ENCODE measurements at regions not wholly inside any gene's neighbourhood (a gene's known extent, or its start where the extent isn't known, plus 50 kb on each side); places are given as distances from the start of the nearest gene placed in this dataset.
"Not testable (repeated sequence)": the region's sequence is repeated elsewhere in the genome, so short reads cannot be mapped to it uniquely, and the experiment has no call there.

DNA sequence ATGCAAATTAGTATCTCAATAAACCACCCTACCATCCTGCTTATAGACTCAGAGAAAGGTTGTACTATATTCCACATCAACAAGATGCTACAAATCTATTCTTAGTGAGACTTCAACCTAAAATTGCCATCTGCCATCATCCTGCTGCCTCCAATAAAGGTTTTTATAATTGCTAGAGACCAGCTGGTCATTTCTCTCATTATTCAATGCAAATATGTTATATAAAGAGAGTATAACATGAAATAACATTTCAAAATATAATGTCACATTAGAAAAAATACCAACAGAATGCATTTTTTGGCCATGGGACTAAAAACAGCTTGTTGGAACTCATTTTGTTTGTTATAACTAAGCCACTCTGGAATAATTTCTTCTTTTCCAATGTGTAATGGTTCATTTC, 247.3 kb downstream of the LRIG3 start:
- no peak for DNase-seq

GRCh38 chr12:58677833-58678232, 242.5 kb downstream of the LRIG3 start:
- DNase-seq, result not testable (repeated sequence)

DNA sequence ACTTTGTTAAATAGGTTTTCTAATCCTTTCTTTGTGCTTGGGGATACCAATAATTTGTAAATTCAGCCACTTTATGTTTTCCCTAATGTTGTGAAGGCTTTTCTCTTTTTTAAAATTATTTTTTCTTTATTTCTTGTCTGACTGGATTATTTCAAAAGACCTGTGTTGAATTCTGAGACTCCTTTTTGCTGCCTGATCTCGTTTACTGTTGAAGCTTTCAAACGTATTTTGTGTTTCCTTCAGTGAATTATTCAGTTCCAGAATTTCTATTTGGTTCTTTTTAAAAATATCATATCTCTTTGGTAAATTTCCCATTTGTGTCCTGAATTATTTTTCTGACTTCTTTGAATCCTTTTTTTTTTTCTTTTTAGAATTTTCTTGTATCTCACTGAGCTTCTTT, 241.6 kb downstream of the LRIG3 start:
- no peak for DNase-seq

- DNase-seq, result no peak
Observed at GRCh38 chr12:58681730-58682129, 238.6 kb downstream of the LRIG3 start.

DNA sequence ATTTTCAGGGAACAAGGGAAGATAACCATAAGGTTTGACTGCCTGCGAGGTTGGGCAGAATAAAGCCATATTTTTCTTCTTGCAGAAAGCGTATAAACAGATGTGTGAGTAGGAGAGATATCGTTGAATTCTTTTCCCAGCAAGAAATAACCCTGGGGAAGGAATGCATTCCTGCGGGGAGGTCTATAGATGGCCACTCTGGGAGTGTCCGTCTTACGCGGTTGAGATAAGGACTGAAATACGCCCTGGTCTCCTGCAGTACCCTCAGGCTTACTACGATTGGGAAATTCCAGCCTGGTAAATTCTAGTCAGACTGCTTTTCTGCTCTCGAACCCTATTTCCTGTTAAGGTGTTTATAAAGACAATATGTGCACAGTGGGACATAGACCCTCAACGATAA, 225.0 kb downstream of the LRIG3 start:
- DNase-seq, result no peak

DNA sequence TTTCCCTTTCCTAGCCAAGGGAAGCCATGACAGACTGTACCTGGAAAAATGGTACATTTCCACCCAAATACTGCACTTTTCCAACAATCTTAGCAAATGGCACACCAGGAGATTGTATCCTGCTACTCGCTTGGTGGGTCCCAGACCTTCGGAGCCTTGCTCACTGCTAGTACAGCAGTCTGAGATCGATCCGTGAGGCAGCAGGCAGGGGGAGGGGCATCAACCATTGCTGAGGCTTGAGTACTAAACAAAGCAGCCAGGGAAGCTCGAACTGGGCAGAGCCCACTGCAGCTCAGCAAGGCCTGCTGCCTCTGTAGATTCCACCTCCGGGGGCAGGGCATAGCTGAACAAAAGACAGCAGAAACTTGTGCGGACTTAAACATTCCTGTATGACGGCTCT, 218.8 kb downstream of the LRIG3 start:
- DNase-seq, result no peak

- no peak for DNase-seq
Observed at GRCh38 chr12:58703866-58704265, 216.4 kb downstream of the LRIG3 start.

- DNase-seq, result not testable (repeated sequence)
Observed at GRCh38 chr12:58704770-58705169, 215.5 kb downstream of the LRIG3 start.

DNA sequence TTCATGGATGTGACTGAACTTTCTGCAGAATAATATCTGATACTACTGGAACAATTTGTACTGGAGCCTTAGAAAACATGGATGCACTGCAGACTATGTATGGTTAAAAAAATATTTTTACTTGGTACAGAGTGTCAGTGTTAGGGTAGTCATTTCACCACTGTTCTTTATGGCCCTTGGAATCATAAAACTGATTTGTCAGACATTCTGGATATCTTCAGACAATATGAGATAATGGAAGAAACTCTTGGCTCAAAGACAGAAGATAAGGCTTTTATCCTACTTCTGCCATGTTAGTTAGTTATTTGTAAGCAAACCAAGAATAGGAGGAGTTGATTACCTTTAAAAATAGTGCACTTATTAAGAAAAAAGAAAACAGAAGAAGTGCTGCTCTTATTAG, 209.4 kb downstream of the LRIG3 start:
- no peak for DNase-seq

DNA sequence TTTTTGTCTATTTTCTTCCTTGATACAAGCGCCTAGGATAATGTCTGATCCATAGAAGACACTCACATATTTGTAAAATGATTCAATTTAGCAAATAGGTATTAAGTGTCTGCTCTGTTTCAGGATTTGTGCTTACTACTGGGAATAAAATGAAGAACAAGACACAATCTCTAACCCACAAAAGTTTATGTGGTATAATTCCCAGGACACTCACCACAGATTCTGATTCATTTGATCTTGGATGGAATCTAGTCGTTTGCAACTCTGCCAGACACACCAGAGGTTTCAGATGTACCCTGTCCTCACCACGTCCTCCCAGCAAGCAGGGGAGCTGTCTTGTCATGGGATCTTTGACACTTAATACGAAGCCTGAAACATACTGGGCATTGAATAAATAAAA, 208.3 kb downstream of the LRIG3 start:
- DNase-seq, result no peak

GRCh38 chr12:58712976-58713375, 207.3 kb downstream of the LRIG3 start:
- no peak for DNase-seq

DNA sequence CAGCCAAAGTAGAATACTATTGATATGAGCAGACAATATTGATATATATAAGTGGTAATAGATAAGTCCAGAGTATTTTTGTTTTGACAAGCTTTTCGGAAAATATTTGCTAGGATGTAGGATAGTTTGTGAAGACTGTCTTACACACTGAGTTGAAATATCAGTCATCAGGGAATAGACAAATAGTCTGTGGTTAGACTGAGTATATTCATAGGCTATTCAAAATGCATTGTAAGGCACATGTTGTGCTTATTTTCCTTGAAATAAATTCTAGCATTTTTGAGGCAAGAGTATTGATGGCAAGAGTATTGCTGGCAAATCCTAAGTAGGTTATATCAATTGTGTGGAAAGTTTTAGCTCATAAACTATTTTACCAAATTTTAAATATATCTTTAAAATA, 201.1 kb downstream of the LRIG3 start:
- no peak for DNase-seq

- DNase-seq, result no peak
Observed at GRCh38 chr12:58720421-58720820, 199.9 kb downstream of the LRIG3 start.

DNA sequence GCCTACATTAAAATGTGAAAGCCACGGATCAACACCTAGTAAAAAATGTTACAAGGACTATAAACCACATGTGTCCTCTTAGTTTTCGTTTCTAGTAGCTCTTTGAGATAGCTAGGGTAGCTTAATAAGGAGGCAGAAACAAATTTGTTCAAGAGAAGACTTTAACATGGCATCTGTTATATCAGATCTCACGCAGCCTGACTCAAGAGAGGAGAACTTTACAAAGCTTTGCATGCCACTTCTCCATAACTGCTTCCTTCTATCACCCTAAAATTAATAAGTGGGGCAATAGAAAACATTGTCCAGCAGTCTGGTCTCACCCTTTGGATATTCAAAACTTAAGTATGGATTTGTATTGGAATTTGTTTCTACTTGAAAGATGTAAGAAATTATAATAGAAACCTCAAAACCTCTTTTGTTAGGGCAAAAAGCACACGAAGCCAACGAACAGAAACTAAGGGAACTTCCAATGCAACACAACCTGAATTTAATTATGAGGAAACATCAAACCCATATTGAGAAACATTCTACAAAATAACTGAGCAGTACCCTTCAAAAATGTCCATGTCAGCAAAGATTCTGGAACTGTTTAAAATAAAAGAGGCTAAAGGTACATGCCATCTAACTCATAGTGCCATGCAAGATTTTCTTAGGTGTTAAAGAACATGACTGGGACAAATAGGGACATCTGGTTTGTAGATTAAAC, 194.8 kb downstream of the LRIG3 start:
- DNase-seq, result no peak

DNA sequence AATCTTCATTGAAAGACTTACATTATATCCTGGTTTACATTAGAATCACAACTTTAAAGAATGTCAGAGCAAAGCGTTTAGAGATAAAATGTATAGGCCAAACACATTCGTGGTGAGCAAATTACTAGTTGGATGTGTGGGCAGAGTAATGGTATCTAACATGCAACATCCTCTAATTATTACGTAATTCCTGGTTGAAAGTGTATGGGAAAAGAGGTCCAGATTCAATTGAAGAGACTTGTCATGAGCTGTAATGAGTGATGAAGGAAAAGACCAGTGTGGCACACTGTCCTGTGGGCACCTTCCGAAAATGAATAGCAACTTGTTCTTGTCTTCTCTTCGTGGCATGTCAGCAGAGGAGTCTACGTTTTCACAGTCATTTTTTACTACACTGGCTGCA, 192.8 kb downstream of the LRIG3 start:
- no peak for DNase-seq

- no peak for DNase-seq
Observed at GRCh38 chr12:58728397-58728796, 191.9 kb downstream of the LRIG3 start.

DNA sequence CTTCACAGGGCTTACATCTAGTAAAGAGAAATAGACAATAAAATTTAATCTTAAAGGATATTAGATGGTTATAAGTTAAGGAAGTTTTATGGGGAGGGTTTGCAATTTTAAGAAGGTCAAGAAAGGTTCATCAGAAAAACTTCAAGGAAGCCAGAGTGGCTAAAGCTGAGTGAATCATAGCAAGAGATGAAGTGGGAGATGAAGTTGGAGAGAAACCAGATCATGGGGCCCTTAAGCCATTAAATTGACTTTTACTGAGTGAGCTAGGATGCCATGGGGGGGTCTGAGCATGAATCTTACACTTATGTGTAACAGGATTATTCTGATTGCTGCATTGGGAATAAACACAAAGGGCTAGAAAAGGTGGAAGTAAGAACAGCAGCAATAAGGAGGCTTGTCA, 189.2 kb downstream of the LRIG3 start:
- DNase-seq, result no peak

DNA sequence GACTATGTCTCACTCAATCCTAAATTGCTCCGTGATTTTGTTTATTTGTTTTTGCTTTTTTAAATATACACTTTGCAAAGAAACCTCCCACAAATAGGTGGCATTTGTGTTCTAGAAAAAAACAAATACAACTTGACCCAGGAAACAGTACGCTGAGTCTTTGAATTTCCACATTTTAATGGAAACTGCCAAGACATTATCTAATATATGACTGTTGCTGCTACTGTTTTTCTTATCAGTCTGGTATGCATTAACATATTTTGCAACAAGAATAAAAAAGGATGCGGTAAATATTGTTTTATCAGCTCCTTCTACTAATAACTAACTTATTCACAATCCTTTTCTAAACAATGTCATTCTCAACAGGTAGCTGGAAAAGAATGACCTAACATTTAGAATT, 187.4 kb downstream of the LRIG3 start:
- no peak for DNase-seq

DNA sequence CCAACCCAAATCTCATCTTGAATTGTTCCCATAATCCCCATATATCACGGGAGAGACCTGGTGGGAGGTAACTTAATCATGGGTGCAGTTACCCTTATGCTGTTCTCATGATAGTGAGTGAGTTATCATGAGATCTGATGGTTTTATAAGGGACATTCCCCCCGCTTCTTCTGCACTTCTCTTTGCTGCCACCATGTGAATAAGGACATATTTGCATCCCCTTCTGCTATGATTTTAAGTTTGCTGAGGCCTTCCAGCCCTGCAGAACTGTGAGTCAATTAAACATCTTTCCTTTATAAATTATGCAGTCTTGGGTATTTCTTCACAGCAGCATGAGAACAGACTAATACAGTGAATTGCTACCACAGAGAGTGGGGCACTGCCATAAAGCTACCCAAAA, 179.1 kb downstream of the LRIG3 start:
- DNase-seq, result no peak

GRCh38 chr12:58745348-58746125, 174.8 kb downstream of the LRIG3 start:
- DNase-seq, result no peak

DNA sequence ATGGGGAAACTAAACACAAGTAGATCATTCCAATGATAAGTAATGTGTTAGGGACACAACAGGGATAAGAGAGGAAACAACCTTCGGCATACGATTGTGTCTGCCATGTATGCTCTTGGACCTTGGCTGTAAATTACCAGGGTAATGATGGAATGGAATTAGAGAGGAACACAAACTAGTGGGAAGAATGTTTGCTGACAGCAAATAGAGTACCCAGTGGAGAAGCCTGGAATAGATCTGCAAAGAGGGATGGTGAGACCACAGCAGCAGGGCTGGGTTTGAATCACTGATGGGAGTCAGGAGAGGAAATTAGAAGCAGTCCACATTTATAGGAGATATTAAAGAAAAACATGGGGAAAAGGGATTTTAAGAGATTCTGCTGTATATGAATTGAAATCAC, 172.8 kb downstream of the LRIG3 start:
- DNase-seq, result no peak

DNA sequence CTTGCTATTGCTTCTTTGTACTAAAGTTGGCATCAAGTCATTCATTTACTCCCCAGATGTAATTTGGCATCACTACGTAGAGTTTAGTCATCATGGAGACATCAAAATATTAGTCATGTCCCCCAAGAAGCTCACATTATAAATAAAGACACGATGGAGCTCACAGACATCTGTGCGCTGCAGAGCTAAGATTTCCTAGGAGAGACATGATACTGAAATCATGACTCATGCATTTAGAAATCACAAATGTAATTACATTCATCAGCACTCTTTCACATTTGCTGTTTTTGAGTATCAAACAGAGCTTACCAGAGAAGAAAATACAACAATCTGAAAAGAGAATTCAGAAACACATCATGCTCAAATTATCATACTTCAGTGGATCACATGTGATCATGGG, 169.8 kb downstream of the LRIG3 start:
- no peak for DNase-seq

DNA sequence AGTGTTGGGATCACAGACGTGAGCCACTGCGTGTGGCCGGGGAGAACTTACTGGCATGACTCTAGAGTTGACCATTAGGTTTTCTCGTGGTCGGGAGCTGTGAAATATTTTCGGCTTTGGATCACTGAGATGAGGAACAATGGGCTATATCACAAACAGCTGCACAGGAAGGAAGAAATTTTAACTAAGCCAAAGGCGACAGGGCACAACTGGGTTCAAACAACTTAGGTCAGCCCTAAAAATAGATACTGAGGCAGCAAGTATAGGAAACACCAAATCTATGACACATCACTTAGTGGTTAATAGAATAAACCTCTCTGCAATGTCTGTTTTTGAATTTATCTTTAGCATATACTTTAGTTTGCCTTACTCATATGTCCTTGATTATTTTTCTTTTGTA, 162.9 kb downstream of the LRIG3 start:
- no peak for DNase-seq

DNA sequence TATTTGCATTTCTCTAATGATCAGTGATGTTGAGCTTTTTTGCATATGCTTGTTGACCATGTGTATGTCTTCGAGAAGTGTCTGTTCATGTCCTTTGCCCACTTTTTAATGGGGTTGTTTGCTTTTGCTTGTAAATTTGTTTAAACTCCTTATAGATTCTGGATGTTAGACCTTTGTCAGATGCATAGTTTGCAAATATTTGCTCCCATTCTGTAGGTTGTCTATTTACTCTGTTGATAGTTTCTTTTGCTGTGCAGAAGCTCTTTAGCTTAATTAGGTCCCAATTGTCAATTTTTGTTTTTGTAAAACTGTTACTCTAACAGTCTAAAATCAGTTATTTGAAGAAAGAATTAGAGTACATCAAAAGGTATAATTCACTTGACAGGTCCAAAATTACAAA, 160.6 kb downstream of the LRIG3 start:
- DNase-seq, result not testable (repeated sequence)

- no peak for DNase-seq
Observed at GRCh38 chr12:58761308-58761707, 159.0 kb downstream of the LRIG3 start.

Data from activated CD4-positive, alpha-beta T cell treated with anti-CD3 and anti-CD28 coated beads, Interleukin-2, amount 50 U/mL, for 48 hours (primary cell).